Anterior cingulate cortex (tissue), 58 donors: ENCODE measurements at regions not wholly inside any gene's neighbourhood (a gene's known extent, or its start where the extent isn't known, plus 50 kb on each side); places are given as distances from the start of the nearest gene placed in this dataset.

Experiments used
- DNase-seq, 58 donors: peaks; one replicate each; lab custom pipeline; 2025; lab: John Stamatoyannopoulos, UW

- no peak for DNase-seq
Observed at GRCh38 chr4:182042945-182043344, 200.3 kb upstream of the TENM3 start.

GRCh38 chr4:182048871-182049270, 194.3 kb upstream of the TENM3 start:
- no peak for DNase-seq

- DNase-seq = no peak
Observed at GRCh38 chr4:182056866-182057265, 186.3 kb upstream of the TENM3 start.

- DNase-seq = no peak
Observed at GRCh38 chr4:182062458-182062857, 180.7 kb upstream of the TENM3 start.

- no peak for DNase-seq
Observed at GRCh38 chr4:182062936-182063335, 180.3 kb upstream of the TENM3 start.

GRCh38 chr4:182063651-182064050, 179.6 kb upstream of the TENM3 start:
- DNase-seq = no peak

- DNase-seq = no peak
Observed at GRCh38 chr4:182065255-182065654, 177.9 kb upstream of the TENM3 start.

- DNase-seq = no peak
Observed at GRCh38 chr4:182066037-182066436, 177.2 kb upstream of the TENM3 start.

- no peak for DNase-seq
Observed at GRCh38 chr4:182067828-182068227, 175.4 kb upstream of the TENM3 start.

GRCh38 chr4:182068920-182069319, 174.3 kb upstream of the TENM3 start:
- DNase-seq = no peak

GRCh38 chr4:182073278-182073677, 169.9 kb upstream of the TENM3 start:
- no peak for DNase-seq

GRCh38 chr4:182074139-182074538, 169.1 kb upstream of the TENM3 start:
- no peak for DNase-seq

GRCh38 chr4:182074810-182075209, 168.4 kb upstream of the TENM3 start:
- no peak for DNase-seq

- DNase-seq = no peak
Observed at GRCh38 chr4:182082910-182083309, 160.3 kb upstream of the TENM3 start.

- no peak for DNase-seq
Observed at GRCh38 chr4:182083671-182084410, 159.4 kb upstream of the TENM3 start.

- DNase-seq = no peak
Observed at GRCh38 chr4:182085051-182085480, 158.1 kb upstream of the TENM3 start.

GRCh38 chr4:182089326-182089725, 153.9 kb upstream of the TENM3 start:
- DNase-seq = no peak

- no peak for DNase-seq
Observed at GRCh38 chr4:182090186-182090585, 153.0 kb upstream of the TENM3 start.

- DNase-seq = no peak
Observed at GRCh38 chr4:182091128-182091527, 152.1 kb upstream of the TENM3 start.

GRCh38 chr4:182093431-182093831, 149.8 kb upstream of the TENM3 start:
- no peak for DNase-seq

- DNase-seq = no peak
Observed at GRCh38 chr4:182093935-182094334, 149.3 kb upstream of the TENM3 start.

- DNase-seq = no peak
Observed at GRCh38 chr4:182101618-182102017, 141.6 kb upstream of the TENM3 start.

GRCh38 chr4:182102576-182102975, 140.6 kb upstream of the TENM3 start:
- DNase-seq = no peak
